Endodermal cell (in vitro differentiated cells): ENCODE measurements at regions not wholly inside any gene's neighbourhood (a gene's known extent, or its start where the extent isn't known, plus 50 kb on each side); places are given as distances from the start of the nearest gene placed in this dataset.
A peak's percentile ranks its signal among the peaks of the same experiment; 100 is the strongest.

Experiments used
- DNase-seq: peaks from one replicate; pipeline ENCODE4 v3.0.0-alpha.2; 2017
- H3K27ac ChIP-seq: 2 replicates; pipeline ENCODE4 v1.5.1; 2013; ENCODE audit warnings: mild to moderate bottlenecking, low read depth, low read length, moderate library complexity
- H3K27me3 ChIP-seq: 2 replicates; pipeline ENCODE4 v1.6.1; 2013; ENCODE audit warnings: mild to moderate bottlenecking, low read length, moderate library complexity; ENCODE audit not compliant: insufficient read depth, control insufficient read depth, poor library complexity, severe bottlenecking
- H3K36me3 ChIP-seq: 2 replicates; pipeline ENCODE4 v1.7.0; 2013; ENCODE audit warnings: mild to moderate bottlenecking, low read length, moderate library complexity; ENCODE audit not compliant: control insufficient read depth, insufficient read depth
- H3K4me1 ChIP-seq: one replicate; pipeline ENCODE4 v1.7.0; 2013; ENCODE audit warnings: low read length; ENCODE audit not compliant: control insufficient read depth, insufficient read depth
- H3K4me3 ChIP-seq: 2 replicates; pipeline ENCODE4 v1.5.1; 2013; ENCODE audit warnings: mild to moderate bottlenecking, low read length, moderate library complexity
- H3K9ac ChIP-seq: 2 replicates; pipeline ENCODE4 v1.6.1; 2013; ENCODE audit warnings: mild to moderate bottlenecking, low read length, moderate library complexity; ENCODE audit not compliant: poor library complexity, severe bottlenecking; ENCODE audit errors: extremely low read depth
- H3K9me3 ChIP-seq: 2 replicates; pipeline ENCODE4 v1.6.1; 2013; ENCODE audit warnings: mild to moderate bottlenecking, low read length, moderate library complexity; ENCODE audit not compliant: control insufficient read depth
- H3K27ac Mint-ChIP-seq: 2 replicates; pipeline ENCODE4 v1.8.0; 2020; ENCODE audit warnings: mixed read lengths
- H3K27me3 Mint-ChIP-seq: 2 replicates; pipeline ENCODE4 v1.8.0; 2021; ENCODE audit warnings: mild to moderate bottlenecking, mixed read lengths; ENCODE audit not compliant: insufficient read depth
- H3K36me3 Mint-ChIP-seq: 2 replicates; pipeline ENCODE4 v1.8.0; 2020; ENCODE audit warnings: low read depth, mixed read lengths
- H3K4me1 Mint-ChIP-seq: 2 replicates; pipeline ENCODE4 v1.8.0; 2020; ENCODE audit warnings: mixed read lengths
- H3K4me3 Mint-ChIP-seq: 2 replicates; pipeline ENCODE4 v1.8.0; 2020; ENCODE audit warnings: mild to moderate bottlenecking, moderate library complexity, mixed read lengths
- H3K9me3 Mint-ChIP-seq: 2 replicates; pipeline ENCODE4 v1.8.0; 2020; ENCODE audit warnings: mild to moderate bottlenecking, mixed read lengths
- CTCF ChIP-seq: fragments of 200-600 bp; sonication (generic); conservative IDR thresholded peaks from 2 replicates; pipeline ENCODE4 v1.5.0; 2021; ENCODE audit warnings: antibody characterized with exemption, mild to moderate bottlenecking
- WGBS, 2 experiments: methylation state at CpG; one replicate each; pipeline versions ENCODE4 v1.1.5 to v1.1.7; 2013; ENCODE audit warnings: missing lambda C conversion rate in 2 of 2, mixed read lengths in 1 of 2; ENCODE audit not compliant: insufficient coverage in 1 of 2, insufficient read length in 1 of 2; 5-methylcytosine and 5-hydroxymethylcytosine counted together

GRCh38 chr6:44594481-44594880 is 207.0 kb downstream of the CDC5L start:
- Histone ChIP-seq H3K27me3 (no peaks in the 10 kb centered on the region), H3K4me3 (no peak overlapping the region), H3K36me3 (no peaks in the 10 kb centered on the region), H3K9ac (no peak overlapping the region), H3K27ac (no peak overlapping the region), H3K4me1 (no peaks in the 10 kb centered on the region), H3K9me3 (no peaks in the 10 kb centered on the region)
- DNase-seq, result peak; percentile 73
- no peak for TF ChIP-seq CTCF
- H3K27me3 Mint-ChIP-seq, result peaks cover 4% of the 10 kb centered on the region
- H3K4me3 Mint-ChIP-seq, result no peak overlapping the region
- H3K27ac Mint-ChIP-seq, result peak overlapping the region; percentile 89
- WGBS, 2 experiments, result 57% methylated on average over 4 of the region's 4 CpGs; no CpG with 5 or more reads in 1 of the 2 experiments
- H3K36me3 Mint-ChIP-seq, result no peaks in the 10 kb centered on the region
- H3K4me1 Mint-ChIP-seq, result peaks cover 1% of the 10 kb centered on the region
- peaks cover 10% of the 10 kb centered on the region for H3K9me3 Mint-ChIP-seq

DNA sequence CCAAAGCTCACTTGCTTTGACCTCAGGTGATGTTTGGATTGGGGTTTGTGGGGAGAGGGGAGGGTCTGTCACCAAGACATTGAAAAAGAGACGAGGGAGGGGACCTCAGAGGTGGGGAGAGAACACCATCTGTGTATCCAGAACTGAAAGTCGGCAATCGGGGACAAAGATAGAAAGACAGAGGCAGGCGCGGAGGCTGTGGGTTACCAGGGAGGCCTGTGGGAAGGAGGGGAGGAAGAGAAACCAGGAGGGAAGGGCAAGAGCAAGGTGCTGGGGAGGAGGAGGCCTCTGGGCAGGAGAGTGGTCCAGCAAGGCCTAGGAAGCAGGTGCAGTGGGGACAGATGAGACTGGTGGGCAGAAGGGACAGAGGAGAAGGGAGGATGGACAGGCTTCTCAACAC is 211.2 kb downstream of the CDC5L start:
- Mint-ChIP-seq H3K27me3 (peaks cover 4% of the 10 kb centered on the region), H3K36me3 (no peaks in the 10 kb centered on the region), H3K27ac (no peak overlapping the region), H3K4me1 (no peaks in the 10 kb centered on the region), H3K4me3 (no peak overlapping the region), H3K9me3 (no peaks in the 10 kb centered on the region)
- Histone ChIP-seq H3K36me3 (no peaks in the 10 kb centered on the region), H3K9ac (no peak overlapping the region), H3K27ac (no peak overlapping the region), H3K4me3 (no peak overlapping the region), H3K27me3 (no peaks in the 10 kb centered on the region), H3K4me1 (no peaks in the 10 kb centered on the region), H3K9me3 (no peaks in the 10 kb centered on the region)
- WGBS, 2 experiments, result 82% methylated on average over 4 to 5 of the region's 5 CpGs
- TF ChIP-seq CTCF, result no peak
- peak; percentile 19 for DNase-seq

GRCh38 chr6:44599672-44600071 is 212.2 kb downstream of the CDC5L start:
- Histone ChIP-seq H3K27ac (no peak overlapping the region), H3K9me3 (no peaks in the 10 kb centered on the region), H3K36me3 (no peaks in the 10 kb centered on the region), H3K27me3 (no peaks in the 10 kb centered on the region), H3K4me1 (no peaks in the 10 kb centered on the region), H3K9ac (no peak overlapping the region), H3K4me3 (no peak overlapping the region)
- Mint-ChIP-seq H3K9me3 (no peaks in the 10 kb centered on the region), H3K27me3 (peaks cover 4% of the 10 kb centered on the region), H3K36me3 (no peaks in the 10 kb centered on the region), H3K4me1 (no peaks in the 10 kb centered on the region), H3K27ac (no peak overlapping the region), H3K4me3 (no peak overlapping the region)
- no peak for TF ChIP-seq CTCF
- no peak for DNase-seq
- whole genome bisulfite sequencing, 2 experiments, result 90 to 100% methylated on average over 2 to 3 of the region's 3 CpGs
